GM19043 (cell line): ENCODE measurements at regions not wholly inside any gene's neighbourhood (a gene's known extent, or its start where the extent isn't known, plus 50 kb on each side); places are given as distances from the start of the nearest gene placed in this dataset.

Experiments used
- ATAC-seq: cut with Tn5 transposase; IDR thresholded peaks from one replicate; pipeline ENCODE4 v1.9.1; 2021; ENCODE audit warnings: low read depth; ENCODE audit not compliant: unreplicated experiment

- ATAC-seq: no peak
Observed at GRCh38 chr15:60093273-60094067, 89.4 kb downstream of the FOXB1 start.

DNA sequence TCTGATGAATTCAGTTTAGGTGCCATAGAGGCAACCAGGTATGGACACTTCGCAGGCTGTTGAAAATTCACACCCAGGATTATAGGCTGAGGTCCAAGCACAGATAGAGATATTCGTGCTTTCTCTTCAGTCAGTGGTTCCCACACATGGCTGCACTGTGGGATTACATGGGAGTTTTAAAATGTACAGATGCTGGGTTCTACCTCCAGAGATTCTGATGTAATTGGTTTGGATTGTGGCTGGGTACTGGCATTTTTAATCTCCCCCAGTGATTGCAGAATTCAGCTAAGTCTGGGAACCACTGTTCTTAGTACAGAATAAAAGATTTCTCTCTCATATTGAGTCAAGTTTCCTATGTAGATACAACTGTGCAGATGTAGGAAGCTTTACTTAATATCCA is 91.6 kb downstream of the FOXB1 start:
- ATAC-seq: no peak

DNA sequence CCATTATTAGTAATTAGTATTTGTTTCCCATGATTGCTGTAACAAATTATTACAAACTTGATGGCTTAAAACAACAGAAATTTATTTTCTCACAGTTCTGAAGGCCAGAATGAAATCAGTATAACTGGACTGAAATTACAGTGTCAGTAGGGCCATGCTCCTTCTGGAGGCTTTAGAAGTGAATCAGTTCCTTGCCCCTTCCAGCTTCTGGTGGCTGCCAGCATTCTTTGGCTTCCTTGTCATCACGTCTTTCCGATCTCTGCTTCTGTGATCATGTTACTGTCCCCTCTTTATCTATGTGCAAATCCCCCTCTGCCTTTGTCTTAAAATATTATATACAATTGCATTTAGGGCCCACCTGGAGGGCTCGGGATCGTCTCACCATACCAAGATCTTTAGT is 92.0 kb downstream of the FOXB1 start:
- ATAC-seq: no peak

DNA sequence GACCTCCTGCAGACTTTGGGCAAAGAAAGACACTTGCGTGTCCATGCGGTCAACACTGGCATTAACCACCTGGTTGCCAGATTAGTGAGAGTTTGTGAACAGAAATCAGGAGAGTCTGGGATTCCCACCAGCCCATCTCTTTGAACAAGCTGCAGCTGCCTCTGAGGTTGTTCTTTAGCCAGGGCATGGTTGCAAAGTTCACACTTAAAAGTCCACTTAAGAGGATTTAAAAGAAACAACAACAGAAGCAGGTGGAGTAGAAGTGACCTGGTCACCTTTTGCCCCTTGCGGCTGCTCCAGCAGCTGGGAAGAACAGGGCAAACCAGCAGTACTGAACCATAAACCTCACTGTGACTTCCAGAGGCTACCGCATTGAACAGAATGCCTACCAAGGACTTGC is 97.3 kb downstream of the FOXB1 start:
- no peak for ATAC-seq

- ATAC-seq: no peak
Observed at GRCh38 chr15:60102748-60103147, 98.6 kb downstream of the FOXB1 start.

DNA sequence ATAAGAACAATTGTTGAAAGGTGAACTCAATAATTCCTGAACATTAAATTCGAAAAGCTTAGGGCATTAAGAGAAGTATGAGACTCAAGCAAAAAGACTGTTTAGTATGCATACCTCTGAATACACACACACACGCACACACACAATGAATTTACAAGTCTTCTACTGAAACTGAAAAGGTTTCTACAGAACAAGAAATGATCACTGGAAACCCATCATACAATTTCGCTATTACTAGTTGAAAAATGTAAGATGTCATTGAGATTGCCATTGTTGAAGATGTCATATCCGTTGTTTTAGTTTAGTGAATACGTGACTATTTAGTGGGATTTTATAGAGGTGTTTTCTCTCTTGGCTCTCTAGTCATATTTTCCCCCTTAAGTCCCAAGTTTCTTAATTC is 106.8 kb downstream of the FOXB1 start:
- ATAC-seq: no peak

DNA sequence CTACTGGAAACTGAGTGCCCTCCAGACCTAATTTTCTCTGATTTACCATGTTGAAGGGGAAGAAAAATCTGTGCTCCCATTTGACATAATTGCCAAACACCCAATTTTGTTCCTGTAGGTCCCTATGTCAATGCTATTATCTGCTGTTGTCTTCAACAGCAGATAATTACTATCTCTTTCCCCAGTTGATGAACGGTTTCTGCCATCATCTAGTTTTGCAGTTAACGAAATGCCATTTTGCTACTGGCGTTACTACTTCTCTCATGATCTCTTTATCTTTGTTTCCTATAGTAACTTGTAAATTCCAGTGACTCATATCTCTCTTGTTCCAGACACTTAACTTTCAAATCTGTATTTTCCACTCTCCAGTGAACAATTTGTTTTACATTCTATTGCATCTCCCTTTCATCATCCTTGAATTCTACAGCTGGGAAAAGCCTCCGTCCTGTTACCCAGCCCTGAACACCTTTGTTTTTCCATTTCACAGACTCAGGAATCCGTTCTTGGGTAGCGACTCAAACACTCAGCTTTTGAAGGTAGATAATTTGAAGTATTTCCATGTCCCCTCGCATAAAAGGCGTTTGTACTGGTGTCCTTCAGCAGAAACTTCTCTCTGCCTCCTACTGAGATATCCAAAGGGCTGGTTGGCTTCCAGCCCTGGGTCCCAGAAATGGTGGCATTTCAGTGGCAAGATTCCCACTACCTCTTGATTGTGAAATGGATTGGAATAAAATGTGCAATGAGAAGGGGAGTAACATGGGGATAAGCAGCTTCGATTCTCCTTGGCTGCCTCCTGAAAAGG is 111.7 kb downstream of the FOXB1 start:
- ATAC-seq: no peak

DNA sequence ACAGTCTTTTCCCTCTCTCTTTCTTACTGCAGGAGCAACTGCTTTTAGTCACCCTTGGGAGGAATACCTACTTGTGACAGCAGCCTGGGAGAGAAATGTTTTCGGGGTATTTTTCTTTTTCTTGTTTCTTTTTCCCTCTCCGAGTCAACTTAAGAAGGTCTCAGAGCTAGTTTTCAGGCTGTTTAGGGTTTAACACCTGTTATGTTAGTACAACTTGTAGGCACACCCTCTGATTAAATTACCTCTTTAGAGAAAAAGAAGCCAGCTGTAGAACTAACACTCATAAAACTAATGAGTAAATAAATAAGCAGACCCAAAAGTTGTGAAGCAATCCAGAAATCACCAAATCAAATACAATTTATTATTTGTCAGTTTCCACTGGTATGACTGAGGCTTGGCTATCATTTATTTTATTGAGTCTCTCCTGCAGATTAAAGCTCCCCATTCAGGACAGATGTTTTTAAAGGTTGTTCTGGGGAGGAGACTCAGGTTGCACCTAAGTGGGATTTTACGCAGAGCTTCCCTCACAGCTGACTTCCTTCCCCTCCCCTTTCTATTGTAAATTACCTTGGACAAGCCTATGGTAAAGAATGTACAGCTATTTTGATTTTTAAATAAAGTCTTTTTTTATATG is 112.5 kb downstream of the FOXB1 start:
- no peak for ATAC-seq

DNA sequence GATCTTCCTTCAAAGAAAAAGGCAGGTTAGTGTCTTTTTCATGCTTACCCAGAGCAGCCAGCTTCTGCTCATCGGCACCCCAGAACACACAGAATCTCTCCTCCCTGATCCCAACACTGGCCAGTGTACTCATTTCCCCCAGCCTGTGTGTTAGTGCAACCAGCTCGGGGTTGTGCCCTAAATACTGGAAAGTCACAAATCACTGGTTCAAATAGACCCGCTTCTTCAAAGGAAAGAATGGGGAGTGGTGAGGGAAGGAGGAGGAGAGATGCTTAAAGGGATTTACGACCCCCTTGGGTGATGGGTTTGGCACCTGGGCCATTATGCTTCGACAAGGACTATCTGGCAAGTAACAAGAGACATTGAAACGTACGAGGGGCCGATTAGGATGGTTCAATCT is 114.0 kb downstream of the FOXB1 start:
- ATAC-seq: no peak

DNA sequence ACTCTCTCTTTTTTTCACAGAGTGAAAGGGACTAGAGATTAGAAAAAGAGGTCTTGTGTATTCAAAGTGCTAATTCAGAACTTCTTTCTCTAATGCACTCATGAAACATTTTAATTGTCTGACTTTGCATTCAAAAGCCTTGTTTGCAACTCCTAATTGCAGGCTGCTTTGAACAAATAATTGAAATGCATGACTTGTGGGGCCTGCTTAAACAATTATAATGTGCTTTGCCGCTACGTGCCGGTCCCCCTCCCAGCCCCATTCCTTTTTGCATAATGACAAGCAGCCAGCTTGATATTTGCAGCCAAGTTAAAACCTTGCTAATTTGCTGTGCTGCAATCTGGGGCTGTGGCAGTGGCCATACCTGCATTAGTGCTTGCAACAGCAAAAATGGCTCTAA is 114.5 kb downstream of the FOXB1 start:
- ATAC-seq: no peak

DNA sequence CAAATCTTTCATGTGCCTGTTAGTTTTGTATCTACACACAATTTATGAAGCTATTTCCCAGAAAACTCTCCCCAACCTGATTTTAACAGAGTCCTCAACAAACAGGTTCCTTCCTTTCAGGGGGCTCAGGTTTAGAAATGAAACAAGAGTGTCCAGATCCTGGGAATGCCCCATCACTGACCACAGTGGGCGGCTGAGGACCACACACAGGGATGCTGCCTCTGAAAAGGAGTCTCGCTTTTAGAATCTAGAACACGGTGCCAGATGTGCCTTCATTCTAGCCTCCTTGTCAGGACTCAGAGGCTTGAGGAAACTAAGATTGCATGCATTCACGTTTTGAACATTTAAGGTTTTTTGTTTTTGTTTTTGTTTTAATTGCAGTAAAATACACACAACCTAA is 115.0 kb downstream of the FOXB1 start:
- no peak for ATAC-seq

DNA sequence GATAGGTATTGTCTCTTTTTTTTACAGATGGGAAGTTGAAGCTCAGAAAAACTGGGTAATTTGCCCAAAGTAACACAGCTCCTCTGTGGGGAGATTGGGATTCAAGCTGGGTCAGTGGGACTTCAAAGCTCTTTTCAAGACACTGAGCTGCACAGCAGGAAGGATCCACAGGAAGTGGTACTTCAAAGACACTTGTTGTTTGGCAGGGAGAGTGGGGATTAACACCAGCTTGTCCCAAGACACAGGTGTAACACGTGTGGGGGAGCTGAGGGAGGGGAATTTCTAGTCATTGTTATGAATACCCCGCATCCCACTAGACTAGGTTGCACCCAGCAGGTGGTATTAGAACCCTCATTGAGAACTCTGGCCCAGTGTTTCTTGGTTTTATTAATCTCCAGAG is 116.0 kb downstream of the FOXB1 start:
- no peak for ATAC-seq

- ATAC-seq: no peak
Observed at GRCh38 chr15:60121845-60122244, 117.7 kb downstream of the FOXB1 start.

DNA sequence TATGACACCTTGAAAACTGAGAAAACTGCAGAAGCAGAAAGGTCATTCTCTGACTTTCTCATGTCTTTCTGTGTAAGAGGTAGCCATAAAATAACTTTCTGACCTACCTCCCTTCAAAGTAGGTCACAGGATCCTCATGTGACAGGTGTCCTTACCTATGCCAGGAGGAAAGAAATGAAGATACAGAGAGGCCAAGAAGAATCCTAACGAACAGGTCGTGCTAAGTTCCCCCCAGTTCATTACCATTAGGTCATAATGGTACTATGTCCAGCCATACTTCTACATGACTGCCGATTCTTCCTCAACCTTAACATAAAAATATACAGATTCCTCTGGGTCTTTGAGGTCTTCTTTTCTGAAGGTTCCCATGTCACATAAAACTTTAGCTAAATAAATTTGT is 118.6 kb downstream of the FOXB1 start:
- ATAC-seq: no peak

DNA sequence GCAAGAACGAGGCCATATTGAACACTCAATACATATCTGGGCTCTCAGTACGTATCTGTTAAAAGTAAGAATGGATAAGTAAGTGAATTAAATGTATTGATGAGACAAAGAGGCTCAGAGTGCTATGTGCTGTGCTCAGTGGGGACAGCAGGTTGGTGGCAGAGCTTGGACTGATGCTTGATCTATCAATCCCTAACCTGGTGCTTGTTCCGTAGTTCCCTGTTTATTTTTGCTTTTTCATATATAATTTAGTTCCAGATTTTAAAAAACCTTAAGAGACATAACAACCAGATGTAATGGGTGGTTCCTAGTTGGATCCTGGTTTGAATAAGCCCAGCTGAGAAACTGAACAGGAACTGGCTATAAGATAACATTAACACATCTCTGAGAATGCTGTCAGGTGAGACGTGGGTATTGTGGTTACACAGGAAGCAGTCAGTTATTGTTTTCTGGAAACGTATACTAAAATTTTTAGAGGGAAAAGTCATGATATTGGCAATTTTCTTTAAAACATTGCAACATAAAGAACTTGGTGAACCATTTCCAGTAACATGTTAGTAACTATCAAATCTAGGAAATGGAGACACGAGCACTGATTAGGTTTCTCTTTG is 120.5 kb downstream of the FOXB1 start:
- no peak for ATAC-seq

GRCh38 chr15:60125334-60125733 is 121.2 kb downstream of the FOXB1 start:
- ATAC-seq: no peak

DNA sequence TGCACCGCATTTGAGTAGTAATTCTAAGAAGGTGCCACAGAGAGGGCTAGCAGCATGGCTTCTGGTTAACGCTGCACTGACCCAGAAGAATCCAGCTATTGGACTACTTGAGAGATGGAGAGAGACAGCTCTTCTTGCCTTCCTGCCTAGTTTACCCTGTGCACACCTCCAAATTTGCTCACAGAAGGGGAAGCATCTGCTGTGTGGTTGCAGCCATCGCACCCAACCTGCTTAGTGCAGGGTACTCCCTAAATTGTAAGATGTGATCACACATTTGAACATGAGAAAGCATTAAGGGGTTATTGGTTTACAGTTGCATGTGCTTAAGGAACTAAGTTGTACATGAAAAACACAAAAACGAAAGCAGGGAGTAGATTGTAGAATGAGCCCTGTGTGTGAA is 122.1 kb downstream of the FOXB1 start:
- ATAC-seq: no peak

DNA sequence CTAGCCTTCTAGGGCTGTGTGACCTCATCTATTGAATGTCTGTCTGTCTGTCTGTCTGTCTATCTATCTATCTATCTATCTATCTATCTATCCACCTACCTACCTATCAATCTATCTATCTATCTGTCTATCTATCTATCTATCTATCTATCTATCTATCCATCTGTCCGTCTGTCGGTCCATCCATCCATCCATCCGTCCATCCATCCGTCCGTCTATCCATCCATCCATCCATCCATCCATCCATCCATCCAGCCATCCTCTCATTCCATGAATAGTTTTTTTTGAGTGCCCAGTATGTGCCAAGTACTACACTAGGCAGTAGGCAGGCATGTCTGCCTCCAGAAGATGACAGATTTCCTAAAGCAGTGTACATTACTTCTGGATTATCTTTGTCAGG is 122.5 kb downstream of the FOXB1 start:
- no peak for ATAC-seq

GRCh38 chr15:60128000-60128376 is 123.9 kb downstream of the FOXB1 start:
- ATAC-seq: no peak

DNA sequence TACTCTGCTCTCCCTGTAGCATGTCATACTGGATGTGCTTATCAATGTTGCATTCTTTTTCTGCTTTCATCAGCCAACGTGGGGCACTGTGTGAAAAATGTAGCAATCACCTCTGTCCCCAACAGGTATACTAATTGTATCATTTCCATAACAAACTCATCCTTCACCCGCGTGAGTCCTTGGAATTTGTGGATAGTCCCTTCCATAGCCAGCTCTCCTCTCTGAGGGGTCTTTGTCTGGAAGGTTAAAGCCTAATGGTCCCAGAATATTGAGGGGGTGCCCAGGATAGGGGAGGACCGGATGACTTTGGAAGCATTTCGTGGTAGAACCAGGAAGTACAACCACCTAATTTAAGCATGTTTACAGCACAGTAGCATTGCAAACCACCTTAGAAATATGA is 124.6 kb downstream of the FOXB1 start:
- ATAC-seq: no peak

GRCh38 chr15:60130398-60130797 is 126.3 kb downstream of the FOXB1 start:
- ATAC-seq: no peak
